ENCODE measurements at regions not wholly inside any gene's neighbourhood (a gene's known extent, or its start where the extent isn't known, plus 50 kb on each side); places are given as distances from the start of the nearest gene placed in this dataset.
A peak's percentile ranks its signal among the peaks of the same experiment; 100 is the strongest.
"Not testable (repeated sequence)": the region's sequence is repeated elsewhere in the genome, so short reads cannot be mapped to it uniquely, and the experiment has no call there.

DNA sequence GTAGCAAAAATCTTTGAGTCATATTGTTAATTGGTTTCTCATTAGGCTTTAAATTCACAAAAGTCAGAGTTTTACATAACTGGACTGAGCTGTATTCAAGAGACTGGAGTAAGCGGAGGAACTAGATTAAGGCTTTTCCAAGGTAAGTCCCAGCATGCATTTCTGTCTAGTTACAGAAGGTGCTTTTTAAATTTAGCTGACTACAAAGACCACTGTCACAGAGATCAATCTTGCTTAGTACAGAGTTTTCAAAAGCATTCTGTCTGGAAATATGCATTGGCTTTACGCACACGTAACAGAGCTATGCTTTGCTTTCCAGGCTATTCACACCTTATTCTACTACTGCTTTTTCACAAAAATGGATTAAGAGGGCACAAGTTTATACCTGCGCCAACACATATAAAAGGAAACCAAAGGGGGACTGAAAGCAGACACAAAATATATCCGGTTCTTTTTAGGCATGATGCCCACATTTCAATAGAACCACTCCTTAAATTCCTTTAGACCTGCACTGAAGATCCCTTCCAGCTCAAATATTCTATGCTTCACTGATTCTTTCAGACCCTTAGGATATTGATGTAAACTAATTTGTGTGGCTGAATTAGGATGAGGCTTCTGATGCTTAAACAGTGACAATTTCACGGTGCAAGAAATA lies 560.7 kb upstream of the CRIM1 start:
- no peak for DNase-seq

DNA sequence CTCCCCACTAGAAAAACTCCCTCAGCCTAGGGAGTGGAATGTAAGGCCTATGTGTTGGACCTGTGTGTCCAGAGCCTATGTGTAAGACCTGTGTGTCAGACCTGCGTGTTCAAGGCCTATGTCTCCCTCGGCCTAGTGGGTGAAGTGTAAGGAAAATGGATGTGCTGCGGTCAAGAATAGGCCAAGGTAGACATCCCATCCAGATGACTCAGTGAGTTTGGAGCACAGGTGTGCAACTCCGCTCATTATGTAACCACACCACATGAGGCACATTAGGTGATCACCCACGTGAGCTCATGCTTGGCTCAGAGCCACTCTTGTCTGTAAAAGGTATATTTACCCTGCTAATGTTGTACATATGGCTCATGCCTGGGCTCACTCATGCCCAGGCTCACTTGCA lies 565.3 kb upstream of the CRIM1 start:
- DNase-seq, result no peak

DNA sequence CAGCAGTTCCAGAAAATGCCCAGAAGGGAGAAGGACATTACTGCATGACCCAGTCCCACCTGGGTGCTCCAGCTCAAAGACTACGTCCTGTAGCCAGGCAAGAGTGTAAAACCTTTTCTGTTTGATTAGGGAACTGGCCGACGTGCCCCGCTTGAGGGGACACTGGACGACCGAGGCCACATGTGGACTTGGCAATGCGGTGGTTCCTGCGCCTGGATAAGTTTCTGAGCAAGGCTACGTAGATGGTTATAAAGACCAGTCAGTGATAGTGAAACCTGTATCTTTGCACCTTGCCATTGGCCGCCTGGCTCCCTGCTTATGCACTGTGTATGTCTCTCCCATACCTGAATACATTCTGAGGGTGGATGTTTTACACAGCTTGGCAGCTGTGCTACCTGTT lies 567.0 kb upstream of the CRIM1 start:
- DNase-seq, result no peak

DNA sequence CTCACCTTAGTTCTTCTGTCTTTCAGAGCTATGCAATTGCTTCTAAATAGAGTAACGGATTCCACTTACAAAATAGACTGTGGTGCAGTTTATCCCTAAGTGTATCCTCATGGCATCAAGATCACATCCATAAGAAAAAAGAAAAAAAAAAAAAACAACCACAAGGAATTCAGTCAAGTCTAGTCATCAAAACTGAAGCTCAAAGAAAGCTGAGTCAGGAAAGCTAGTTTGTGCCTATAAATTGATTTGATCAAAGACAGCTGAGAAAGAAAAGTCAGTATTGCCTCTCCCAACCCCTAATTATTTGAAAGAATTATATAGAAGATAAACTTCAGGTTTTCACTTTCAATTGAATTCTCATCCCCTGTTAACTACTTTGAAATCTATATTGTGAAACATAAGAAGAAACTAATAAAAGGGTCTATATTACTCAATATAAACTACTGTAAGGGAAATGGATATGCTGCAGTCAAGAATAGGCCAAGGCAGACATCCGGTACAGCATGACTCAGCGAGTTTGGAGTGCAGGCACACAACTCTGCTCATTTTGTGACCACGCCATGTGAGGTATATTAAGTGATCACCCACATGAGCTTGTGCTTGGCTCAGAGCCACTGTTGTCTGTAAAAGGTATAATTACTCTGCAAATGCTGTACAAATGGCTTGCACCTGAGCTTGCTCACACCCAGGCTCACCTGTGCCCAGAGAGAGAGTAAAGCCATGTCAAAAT lies 568.1 kb upstream of the CRIM1 start:
- DNase-seq, result no peak

DNA sequence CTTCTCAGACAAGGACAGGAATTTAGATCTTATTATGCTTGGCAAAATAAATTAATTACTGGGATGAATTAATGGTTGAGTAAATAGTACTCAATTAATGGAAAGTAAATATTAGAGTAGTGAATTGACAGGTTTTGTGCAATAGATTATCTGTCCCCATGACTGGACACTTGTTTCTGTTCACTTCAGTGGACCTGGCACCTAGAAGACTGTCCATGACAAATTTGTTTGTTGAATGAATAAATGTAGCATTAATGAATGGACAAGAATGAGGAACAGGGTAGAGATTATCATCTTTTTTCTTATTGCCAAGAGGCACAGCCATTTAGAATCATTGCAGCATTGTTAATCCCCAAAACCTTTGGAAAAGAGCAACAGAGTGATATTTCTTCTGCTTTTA lies 570.0 kb upstream of the CRIM1 start:
- DNase-seq, result no peak

DNA sequence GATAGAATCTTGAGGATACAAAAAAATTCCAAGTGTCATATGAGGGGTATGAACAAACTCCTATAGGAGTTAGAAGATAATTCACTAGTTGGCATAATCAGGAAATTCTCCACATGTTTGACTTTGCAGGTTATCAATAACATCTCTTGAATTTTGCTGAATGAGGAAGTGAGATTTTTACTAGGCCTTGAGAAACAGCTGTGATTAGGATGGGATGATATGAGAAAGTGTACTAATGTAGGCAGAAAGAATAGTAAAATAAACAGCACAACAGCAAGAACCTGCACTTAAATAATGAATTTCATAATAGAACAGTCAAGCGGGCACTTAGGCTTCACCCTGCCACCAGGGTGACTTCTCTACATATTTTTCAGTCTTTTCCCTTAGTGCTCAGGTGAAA lies 570.8 kb upstream of the CRIM1 start:
- DNase-seq, result no peak

DNA sequence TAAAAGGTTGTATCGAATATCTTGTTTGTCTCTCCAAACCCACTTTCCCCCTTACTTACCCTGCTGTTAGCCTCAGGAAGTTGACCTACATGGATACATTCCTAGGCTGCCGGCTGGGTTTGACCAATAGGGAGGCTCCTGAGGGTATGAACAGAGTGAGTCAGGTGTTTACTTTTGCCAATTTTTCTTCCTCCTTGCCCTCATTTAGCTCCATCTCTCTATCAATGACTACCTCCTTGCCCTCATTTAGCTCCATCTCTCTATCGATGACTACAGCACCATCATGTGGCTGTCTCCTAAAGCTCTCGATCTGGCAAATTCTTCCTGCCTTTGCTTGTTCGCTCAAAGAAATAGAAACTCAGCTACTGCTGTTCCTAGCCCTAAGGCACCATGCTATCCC lies 571.9 kb upstream of the CRIM1 start:
- DNase-seq, result peak; percentile 70

DNA sequence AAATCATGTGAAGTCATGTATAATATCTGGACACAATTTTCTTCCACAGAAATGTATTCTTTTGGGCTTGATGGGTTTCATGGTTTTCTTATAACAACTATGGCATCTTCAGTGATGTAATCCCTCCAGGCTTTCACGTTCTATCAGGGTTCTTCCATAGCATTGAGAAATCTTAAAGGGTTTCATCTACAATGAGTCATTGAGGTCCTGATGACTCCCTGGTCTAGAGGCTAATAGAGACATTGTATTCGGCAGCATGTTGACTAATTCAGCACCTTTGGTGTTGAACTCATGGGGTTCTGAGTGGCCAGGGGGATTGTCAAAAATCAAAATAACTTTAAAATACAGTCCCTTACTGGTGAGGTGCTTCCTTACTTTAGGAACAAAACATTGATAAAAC lies 614.0 kb upstream of the CRIM1 start:
- DNase-seq, result peak; percentile 47

DNA sequence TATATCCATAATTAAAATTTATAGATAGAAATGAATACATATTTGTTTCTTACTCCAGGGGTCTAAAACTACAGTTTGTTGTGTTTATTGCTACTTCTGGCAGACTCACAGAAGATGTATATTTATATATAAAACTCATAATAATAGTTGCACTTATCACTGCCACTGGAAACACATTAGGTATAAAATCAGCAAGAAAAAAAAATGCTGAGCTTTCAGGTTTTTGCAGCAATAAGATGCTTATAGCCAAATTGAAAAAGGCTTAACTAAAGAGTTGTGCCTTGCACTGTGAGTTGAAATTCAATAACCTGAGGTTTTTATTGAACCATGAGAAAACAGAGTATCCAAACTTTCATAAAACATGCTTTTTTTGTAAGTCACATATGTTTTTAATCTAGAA lies 623.9 kb upstream of the CRIM1 start:
- DNase-seq, result no peak

DNA sequence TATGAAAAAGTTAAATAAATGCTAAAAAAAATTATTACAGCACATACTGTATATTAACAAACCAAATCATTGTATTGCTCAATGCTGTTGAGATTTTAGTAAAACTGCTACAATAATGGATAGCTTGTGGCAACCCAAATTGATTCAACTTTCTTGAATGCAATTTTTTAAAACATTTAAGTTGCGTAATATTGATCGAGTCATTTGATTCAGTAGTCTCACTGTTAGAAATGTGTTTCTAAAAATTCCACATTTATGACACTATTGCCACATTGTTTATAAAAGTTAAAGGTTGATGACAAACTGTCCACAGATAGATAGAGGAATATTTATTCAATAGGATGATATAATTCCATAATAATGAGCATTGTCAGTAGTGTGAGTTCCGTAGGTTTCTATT lies 640.7 kb upstream of the CRIM1 start:
- no peak for DNase-seq

DNA sequence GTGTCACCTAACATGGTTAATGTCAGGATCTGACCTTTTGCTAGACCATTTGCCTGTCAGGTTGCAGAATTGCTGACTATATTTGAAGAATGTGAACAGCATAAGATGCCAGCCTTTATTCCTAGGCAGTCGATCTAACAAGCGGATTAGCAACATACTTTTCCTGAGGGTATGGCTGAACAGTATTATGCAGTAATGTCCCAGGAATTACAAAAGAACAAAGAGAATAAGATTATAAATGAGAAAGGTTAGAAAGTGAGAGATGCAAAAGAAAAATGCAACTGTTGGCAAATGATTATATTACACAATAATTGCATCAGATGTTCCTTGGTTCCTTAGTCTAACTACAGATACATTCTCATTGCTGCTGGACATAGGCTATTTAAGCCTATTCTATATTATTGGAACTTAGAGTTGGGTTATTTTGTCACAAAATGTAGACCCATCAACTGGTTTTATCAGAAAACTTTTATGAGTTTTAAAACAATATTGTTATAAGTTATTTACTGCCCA lies 647.1 kb upstream of the CRIM1 start:
- no peak for DNase-seq

DNA sequence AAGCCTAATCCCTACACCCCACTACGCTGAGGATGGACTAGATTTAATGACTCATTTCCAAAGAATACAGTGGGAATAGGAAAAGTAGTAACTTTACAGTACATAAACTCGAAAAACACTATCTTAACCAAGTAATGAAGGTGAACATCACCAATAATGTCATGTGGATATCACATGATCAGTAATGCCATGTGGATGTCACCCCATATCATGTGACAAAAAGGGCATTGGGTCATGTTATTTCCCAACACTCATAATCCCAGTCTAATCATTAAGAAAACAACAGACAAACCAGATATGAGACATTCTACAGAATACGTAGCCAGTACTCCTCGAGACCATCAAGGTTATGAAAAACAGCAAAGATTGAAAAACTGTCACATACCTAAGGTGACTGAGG lies 667.3 kb upstream of the CRIM1 start:
- no peak for DNase-seq

DNA sequence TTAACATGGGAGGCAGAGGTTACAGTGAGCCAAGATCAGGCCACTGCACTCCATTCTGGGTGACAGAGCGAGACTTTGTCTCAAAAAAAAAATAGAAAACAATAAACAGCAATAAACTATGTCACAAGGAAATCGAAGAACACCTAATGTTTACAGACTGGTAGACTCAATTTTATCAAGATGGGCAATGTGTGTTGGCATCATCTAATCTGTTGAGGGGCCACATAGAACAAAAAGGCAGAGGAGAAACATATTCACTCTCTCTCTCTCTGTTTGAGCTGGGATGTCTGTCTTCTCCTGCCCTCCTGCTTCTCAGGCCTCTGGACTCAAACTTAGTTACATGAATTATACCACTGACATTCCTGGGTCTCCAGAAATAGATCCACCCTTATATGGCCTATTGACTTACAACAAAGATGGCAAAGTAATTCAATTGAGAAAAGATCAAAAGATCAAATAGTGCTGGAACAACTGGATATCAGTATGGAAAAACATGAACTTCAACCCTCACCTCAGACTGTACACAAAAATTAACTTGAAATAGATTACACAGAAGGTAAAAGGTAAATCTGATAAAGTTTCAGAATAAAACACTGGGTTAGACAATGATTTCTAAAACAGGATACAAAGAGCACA lies 703.8 kb upstream of the CRIM1 start:
- no peak for DNase-seq

DNA sequence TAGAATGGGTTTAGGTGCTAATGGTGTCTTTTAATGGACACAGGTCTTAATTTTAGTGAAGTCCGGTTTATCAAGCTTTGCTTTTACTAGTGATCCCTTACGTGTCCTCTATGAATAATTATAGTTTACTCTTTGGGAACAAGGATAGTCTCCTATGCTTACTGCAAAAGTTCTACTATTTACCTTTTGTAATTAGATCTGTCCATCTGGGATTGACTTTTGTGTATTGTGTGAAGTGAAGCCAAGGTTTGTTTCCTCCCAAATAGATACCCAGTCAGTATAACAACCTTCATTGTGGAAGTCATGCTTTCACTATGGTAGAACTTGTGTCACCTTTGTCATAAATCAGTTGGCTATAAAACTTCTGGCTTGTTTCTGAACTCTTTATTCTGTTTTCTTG lies 740.9 kb upstream of the CRIM1 start:
- no peak for DNase-seq

DNA sequence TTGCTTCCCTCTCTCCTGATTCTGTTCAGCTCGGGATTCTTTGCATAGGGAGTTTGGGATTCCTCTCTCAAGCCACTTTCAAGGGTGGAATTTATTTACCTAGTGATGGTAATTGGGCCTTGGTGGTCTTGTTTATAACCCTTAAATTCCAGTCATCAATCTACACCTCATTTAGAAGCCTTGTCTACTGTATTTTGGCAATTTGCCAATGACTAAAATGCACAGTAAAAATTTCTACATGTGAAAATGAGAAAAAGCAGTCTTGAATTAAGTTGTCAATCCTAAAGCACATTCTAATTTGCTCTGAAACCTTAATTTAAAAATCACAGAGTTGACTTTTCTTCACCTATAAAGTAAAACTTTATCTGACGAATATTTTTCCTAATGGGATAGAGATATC lies 749.2 kb upstream of the CRIM1 start:
- DNase-seq, result no peak

DNA sequence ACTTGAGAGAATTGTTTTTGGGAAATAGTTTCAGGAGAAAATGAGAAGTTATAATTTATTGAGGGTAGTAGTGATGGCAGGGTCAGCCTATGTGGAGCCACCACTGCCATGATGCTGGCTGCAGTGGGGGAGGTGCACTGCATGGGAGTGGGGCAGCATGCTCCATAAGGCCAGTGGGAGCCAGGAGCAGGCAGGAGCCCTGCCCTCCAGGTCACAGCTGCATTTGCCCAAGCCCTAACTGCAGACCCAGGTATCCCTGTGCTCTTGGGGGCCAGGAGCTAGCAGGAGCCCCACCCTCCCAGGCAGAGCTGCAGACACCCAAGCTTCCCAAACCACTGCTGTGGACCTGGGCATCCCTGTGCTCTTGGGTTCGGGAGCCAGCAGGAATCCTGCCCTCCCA lies 757.3 kb upstream of the CRIM1 start:
- DNase-seq, result no peak

DNA sequence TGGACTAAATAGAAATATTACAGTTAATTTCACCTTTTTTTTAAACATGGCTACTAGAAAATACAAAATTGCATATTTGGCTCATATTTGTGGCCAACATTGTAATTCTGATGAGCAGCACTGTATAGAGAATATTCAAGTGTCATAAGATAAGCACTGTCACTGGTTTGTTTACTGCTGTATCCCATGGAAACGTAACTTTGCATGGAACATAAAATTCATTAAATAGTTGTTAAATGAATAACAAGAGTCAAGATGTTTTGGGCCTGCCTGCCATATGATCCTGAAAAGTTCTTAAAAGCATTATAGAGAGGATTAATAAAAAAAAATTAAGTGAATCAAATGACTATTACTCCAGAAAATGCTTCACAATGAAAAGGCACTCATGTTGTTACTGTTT lies 763.7 kb upstream of the CRIM1 start:
- no peak for DNase-seq

DNA sequence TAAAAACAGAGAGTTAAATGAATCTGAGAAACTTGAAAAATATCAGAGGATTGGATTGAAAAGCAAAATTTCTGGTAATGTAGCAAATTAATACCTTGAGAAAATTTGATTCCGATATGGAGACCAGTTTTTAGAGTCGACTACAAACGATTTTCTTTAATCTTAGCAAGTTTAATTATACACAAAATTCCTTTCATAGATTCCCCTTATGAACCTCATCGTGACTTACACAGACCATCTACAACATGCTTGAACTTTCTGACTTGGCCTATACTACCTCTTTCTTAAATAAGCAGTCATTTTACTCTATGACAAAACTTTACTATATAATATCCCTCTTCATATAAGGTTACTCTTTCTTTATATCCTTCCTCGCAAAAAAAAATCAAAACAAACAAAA lies 769.6 kb upstream of the CRIM1 start:
- DNase-seq, result no peak

DNA sequence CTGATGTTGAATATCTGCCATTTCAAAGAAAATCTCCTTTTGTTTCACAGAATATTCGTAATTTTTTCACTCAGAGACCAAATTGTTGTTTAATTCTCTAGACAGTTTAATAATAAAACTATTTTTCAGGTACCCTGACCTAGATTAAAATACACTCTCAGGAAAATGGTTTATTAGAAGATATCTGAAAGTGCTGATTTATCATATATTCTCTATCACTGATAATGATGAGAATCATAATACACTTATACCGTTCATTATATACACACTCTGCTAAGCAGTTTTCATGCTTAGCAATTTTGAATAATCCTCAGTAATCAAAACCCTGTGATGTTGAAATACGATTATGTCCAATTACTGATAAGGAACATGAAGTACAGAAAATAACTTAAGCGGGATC lies 772.9 kb upstream of the CRIM1 start:
- no peak for DNase-seq

DNA sequence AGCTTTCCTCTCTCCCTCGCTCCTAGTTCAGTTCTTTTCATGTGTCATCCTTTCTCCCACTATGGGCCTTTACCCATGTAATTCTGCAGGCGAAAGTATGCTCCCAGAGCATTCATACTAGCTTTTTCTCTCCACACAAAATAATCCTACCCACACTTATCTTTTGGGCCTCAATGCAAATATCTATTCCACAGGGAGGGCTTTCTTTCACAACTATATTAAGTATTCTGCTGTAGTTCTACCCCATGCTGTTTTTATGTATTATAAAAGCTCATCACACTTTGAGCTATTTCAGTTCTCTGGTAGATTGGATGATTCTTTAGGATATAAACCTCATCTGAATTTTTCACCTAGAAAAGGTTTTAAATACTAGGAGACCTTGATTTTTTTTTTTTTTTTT lies 774.6 kb upstream of the CRIM1 start:
- DNase-seq, result no peak

DNA sequence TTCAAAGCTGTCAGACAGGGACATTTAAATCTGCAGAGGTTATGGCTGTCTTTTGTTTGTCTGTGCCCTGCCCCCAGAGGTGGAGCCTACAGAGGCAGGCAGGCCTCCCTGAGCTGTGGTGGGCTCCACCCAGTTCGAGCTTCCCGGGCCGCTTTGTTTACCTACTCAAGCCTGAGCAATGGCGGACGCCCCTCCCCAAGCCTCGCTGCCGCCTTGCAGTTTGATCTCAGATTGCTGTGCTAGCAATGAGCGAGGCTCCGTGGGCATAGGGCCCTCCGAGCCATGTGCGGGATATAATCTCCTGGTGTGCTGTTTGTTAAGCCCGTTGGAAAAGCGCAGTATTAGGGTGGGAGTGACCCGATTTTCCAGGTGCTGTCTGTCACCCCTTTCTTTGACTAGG lies 787.0 kb upstream of the CRIM1 start:
- not testable (repeated sequence) for DNase-seq

DNA sequence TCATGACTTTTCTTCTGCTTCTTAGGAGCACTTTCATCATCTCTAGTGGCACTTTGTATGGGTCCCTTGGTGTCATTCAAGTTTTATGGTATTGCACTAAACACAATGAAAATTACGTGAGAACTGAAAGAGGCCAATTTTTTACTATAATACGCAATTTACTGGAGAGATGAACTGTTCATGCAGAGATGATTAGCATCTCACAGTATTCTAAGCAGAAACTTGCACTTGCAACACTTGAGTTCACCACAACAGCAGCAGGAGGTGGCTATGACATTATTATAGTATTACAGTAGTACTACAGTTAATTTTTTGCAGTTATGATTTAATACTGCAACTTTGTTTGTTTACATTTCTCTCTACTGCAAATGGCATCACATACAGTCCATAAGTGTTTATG lies 793.1 kb upstream of the CRIM1 start:
- DNase-seq, result no peak

DNA sequence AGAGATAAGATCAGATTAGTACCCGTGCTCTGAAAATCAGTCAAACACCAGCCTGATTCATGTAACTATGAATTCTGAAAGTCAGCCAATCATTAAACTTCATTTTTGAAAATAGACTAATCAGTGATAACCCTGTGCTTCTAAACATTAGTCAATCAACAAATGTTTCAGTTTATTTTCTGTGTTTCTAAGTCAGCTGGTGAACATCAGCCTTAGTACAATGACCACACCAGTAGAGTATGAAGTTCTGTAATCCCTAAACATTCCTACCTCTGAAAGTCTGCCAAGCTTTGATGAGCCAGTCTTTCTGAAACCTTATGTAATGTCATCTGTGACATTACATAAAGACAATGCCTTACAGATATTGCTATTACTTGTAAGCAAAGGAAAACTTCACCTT lies 807.4 kb upstream of the CRIM1 start:
- DNase-seq, result peak; percentile 86

DNA sequence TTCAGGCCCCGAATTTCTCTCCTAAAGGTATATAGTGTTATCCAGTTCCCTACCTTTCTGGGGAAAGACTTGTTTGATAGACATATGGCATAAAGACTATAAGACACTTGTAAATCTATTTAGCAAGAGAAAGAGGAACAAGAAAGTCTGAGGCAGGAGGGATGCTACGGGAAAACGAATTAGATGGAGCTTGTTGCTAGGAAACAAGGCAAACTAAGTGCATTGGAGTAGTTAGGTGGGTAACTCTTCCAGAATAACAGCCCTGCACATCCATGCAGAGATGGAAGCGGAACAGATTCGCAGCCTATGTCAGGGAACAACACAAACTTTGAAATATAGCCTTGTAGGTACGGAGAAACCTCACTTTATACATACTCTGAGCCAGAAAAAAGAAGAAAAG lies 810.3 kb upstream of the CRIM1 start:
- no peak for DNase-seq

Data from NCI-H226 (cell line).